ENCODE measurements at regions not wholly inside any gene's neighbourhood (a gene's known extent, or its start where the extent isn't known, plus 50 kb on each side); places are given as distances from the start of the nearest gene placed in this dataset.

DNA sequence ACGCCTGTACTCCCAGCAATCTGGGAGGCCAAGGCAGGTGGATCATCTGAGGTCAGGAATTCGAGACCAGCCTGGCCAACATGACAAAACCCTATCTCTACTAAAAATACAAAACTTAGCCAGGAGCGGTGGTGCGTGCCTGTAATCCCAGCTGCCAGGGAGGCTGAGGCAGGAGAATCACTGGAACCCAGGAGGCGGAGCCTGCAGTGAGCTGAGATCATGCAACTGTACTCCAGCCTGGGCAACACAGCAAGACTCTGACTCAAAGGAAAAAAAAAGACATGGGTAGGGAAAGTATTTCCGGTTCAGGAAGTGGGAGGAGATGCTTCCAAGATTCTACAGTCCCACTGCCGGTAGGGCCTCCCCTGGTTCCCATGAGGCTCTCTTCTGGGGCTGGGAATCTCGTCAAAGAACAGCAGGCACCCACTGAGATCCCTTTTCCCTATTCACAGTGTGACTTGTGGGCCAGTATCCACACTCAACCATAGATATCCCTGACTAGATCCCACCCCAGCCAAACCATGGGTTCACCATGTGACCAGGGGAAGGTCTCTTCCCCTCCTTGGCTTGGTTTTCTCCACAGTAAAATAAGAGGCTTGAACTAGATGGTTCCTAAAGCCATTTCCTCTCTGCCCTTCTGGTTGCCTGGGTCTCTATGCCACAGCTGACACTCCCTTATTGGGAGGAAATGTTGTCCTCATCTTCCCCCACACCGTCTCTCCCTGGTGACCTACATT lies 443.3 kb downstream of the BUD13 start:
- no peaks in the 10 kb centered on the region for H3K9me2 ChIP-seq (replicated peaks; ENCODE audit: control insufficient read depth, low read length)
- no peaks in the 10 kb centered on the region for H3K9me3 ChIP-seq (ENCODE audit: control insufficient read depth, insufficient read depth, low read length)
- TF ChIP-seq, protein P1, sequence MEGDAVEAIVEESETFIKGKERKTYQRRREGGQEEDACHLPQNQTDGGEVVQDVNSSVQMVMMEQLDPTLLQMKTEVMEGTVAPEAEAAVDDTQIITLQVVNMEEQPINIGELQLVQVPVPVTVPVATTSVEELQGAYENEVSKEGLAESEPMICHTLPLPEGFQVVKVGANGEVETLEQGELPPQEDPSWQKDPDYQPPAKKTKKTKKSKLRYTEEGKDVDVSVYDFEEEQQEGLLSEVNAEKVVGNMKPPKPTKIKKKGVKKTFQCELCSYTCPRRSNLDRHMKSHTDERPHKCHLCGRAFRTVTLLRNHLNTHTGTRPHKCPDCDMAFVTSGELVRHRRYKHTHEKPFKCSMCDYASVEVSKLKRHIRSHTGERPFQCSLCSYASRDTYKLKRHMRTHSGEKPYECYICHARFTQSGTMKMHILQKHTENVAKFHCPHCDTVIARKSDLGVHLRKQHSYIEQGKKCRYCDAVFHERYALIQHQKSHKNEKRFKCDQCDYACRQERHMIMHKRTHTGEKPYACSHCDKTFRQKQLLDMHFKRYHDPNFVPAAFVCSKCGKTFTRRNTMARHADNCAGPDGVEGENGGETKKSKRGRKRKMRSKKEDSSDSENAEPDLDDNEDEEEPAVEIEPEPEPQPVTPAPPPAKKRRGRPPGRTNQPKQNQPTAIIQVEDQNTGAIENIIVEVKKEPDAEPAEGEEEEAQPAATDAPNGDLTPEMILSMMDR (IDR thresholded peaks at IDR 0.05; ENCODE audit: low read depth, low read length, poor library complexity, severe bottlenecking): no peak
- no peak for TF ChIP-seq EZH2phosphoT487 (IDR thresholded peaks at IDR 0.05; ENCODE audit: borderline replicate concordance, low read length)
- no peak overlapping the region for H3K4me3 ChIP-seq (ENCODE audit: low read length)
- 0 out of 2 replicates have a peak, but pooled peaks cover 2% of the 10 kb centered on the region for H3K27me3 ChIP-seq (ENCODE audit: control insufficient read depth, low read length)
- no peaks in the 10 kb centered on the region for H4K20me1 ChIP-seq (ENCODE audit: control insufficient read depth, insufficient read depth, low read depth, low read length)
- no peaks in the 10 kb centered on the region for H3F3A ChIP-seq (ENCODE audit: control insufficient read depth, insufficient read depth)
- no peaks in the 10 kb centered on the region for H3K79me2 ChIP-seq (ENCODE audit: control insufficient read depth, low read length)
- H3K4me1 ChIP-seq (ENCODE audit: control insufficient read depth, low read length): no peaks in the 10 kb centered on the region
- no peak overlapping the region for H3K4me2 ChIP-seq (ENCODE audit: low read length)
- no peaks in the 10 kb centered on the region for H3K36me3 ChIP-seq (ENCODE audit: control insufficient read depth, low read length)
- no peak overlapping the region for H3K27ac ChIP-seq (ENCODE audit: low read depth, low read length)

DNA sequence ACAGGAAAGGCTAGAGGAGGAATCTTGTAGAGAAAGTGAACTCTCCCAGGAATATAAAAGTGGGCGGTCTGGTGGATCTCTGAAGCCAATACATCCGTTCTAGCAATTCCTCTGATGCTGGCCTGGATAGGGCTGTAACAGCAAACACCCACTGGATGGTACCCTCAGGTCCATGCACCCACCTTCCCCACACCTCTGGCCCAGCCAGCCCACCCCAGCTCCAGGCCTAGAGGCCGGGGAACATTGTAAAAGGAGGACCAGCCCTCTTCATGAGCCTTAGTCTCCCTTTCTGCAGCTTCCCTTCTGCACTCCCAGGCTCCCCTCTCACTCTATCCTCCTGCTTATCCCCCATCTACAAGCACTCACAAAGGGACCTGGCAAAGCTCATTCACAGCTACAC lies 443.9 kb downstream of the BUD13 start:
- Histone ChIP-seq H3F3A (ENCODE audit: control insufficient read depth, insufficient read depth) (no peaks in the 10 kb centered on the region), H3K9me3 (ENCODE audit: control insufficient read depth, insufficient read depth, low read length) (no peaks in the 10 kb centered on the region), H3K4me2 (ENCODE audit: low read length) (no peak overlapping the region), H3K4me1 (ENCODE audit: control insufficient read depth, low read length) (no peaks in the 10 kb centered on the region), H3K36me3 (ENCODE audit: control insufficient read depth, low read length) (no peaks in the 10 kb centered on the region), H3K27me3 (ENCODE audit: control insufficient read depth, low read length) (0 out of 2 replicates have a peak, but pooled peaks cover 2% of the 10 kb centered on the region), H3K4me3 (ENCODE audit: low read length) (no peak overlapping the region), H4K20me1 (ENCODE audit: control insufficient read depth, insufficient read depth, low read depth, low read length) (no peaks in the 10 kb centered on the region), H3K79me2 (ENCODE audit: control insufficient read depth, low read length) (no peaks in the 10 kb centered on the region), H3K27ac (ENCODE audit: low read depth, low read length) (no peak overlapping the region), H3K9me2 (replicated peaks; ENCODE audit: control insufficient read depth, low read length) (no peaks in the 10 kb centered on the region)
- TF ChIP-seq, protein P1 (IDR thresholded peaks at IDR 0.05; ENCODE audit: low read depth, low read length, poor library complexity, severe bottlenecking): no peak
- no peak for TF ChIP-seq EZH2phosphoT487 (IDR thresholded peaks at IDR 0.05; ENCODE audit: borderline replicate concordance, low read length)

GRCh38 chr11:116328391-116328790 lies 444.4 kb downstream of the BUD13 start:
- no peak overlapping the region for H3K27ac ChIP-seq (ENCODE audit: low read depth, low read length)
- TF ChIP-seq, protein P1 (IDR thresholded peaks at IDR 0.05; ENCODE audit: low read depth, low read length, poor library complexity, severe bottlenecking): no peak
- TF ChIP-seq EZH2phosphoT487 (IDR thresholded peaks at IDR 0.05; ENCODE audit: borderline replicate concordance, low read length): no peak
- H3K9me3 ChIP-seq (ENCODE audit: control insufficient read depth, insufficient read depth, low read length): no peaks in the 10 kb centered on the region
- no peaks in the 10 kb centered on the region for H3K36me3 ChIP-seq (ENCODE audit: control insufficient read depth, low read length)
- H3F3A ChIP-seq (ENCODE audit: control insufficient read depth, insufficient read depth): no peaks in the 10 kb centered on the region
- H3K4me2 ChIP-seq (ENCODE audit: low read length): no peak overlapping the region
- H3K79me2 ChIP-seq (ENCODE audit: control insufficient read depth, low read length): no peaks in the 10 kb centered on the region
- no peaks in the 10 kb centered on the region for H3K9me2 ChIP-seq (replicated peaks; ENCODE audit: control insufficient read depth, low read length)
- H4K20me1 ChIP-seq (ENCODE audit: control insufficient read depth, insufficient read depth, low read depth, low read length): no peaks in the 10 kb centered on the region
- H3K4me1 ChIP-seq (ENCODE audit: control insufficient read depth, low read length): no peaks in the 10 kb centered on the region
- H3K4me3 ChIP-seq (ENCODE audit: low read length): no peak overlapping the region
- H3K27me3 ChIP-seq (ENCODE audit: control insufficient read depth, low read length): no peaks in the 10 kb centered on the region

All from DOHH2 (cell line).